HL-60 (cell line): ENCODE measurements at regions not wholly inside any gene's neighbourhood (a gene's known extent, or its start where the extent isn't known, plus 50 kb on each side); places are given as distances from the start of the nearest gene placed in this dataset.

Experiments used
- CTCF ChIP-seq: IDR thresholded peaks from one replicate; pipeline ENCODE4 v1.5.1; 2011; ENCODE audit warnings: low read length, control low read depth, inconsistent platforms; ENCODE audit not compliant: insufficient read depth
- POLR2AphosphoS5 ChIP-seq: IDR thresholded peaks from 2 replicates; pipeline ENCODE4 v1.6.1; 2012; ENCODE audit warnings: low read depth

GRCh38 chr6:150662814-150663213 is 63.1 kb downstream of the PLEKHG1 start:
- no peak for TF ChIP-seq CTCF
- no peak for TF ChIP-seq POLR2AphosphoS5
